Breast epithelium (tissue), 3 donors: ENCODE measurements at regions not wholly inside any gene's neighbourhood (a gene's known extent, or its start where the extent isn't known, plus 50 kb on each side); places are given as distances from the start of the nearest gene placed in this dataset.

ENCODE experiments used
- POLR2A ChIP-seq: fragments of 450-650 bp; IDR thresholded peaks from one replicate; pipeline ENCODE4 v1.6.1; 2016; ENCODE audit warnings: antibody characterized with exemption, mild to moderate bottlenecking, moderate library complexity
- POLR2AphosphoS5 ChIP-seq, 3 donors: sonication (generic); formaldehyde crosslinking; IDR thresholded peaks; one replicate each; pipeline ENCODE4 v1.6.1; 2017; ENCODE audit warnings: antibody characterized with exemption in 3 of 3
- TF ChIP-seq, protein P1 (sequence below), 3 donors: fragments of 450-650 bp; IDR thresholded peaks; one replicate each; pipeline ENCODE4 v1.5.1; 2016 to 2017; ENCODE audit warnings: antibody characterized with exemption in 3 of 3, mild to moderate bottlenecking in 3 of 3, moderate library complexity in 3 of 3

DNA sequence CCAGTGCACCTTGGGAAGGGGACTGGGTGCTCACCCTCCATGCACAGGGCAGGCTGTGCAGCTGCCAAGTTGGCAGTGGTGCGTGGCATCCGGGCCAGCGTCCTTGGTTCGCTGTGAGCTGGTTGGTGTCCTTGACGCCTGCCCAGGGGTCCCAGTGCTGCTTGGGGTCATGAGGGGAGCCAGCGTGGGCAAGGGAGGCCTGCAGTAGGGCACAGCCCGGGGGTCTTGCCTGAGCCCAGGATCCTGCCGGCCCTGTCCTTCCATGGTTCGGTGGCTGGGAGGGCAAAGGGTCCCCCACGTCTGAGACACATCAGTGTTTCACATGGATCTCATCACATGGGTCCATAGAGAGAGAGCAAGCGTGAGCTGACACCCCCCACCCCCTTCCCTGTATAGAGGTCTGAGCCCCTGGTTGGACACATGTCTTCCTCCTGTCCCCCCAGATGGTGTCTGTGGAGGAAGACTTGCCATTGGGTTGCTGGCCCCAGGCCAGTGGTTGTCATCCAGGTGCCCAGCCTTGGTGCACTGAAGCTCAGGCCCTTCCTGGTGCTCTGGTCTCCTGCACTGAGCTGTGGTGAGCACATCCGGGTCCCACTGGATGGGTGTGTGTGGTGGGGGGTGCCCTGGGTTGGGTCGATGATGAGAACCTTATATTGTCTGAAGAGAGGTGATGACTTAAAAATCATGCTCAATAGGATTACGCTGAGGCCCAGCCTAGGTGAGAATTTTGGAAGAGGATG lies 232.3 kb downstream of the SNRPN start:
- TF ChIP-seq POLR2A (no peak), POLR2AphosphoS5 (IDR thresholded peaks at IDR 0.05) (no peak)
- TF ChIP-seq, protein P1, sequence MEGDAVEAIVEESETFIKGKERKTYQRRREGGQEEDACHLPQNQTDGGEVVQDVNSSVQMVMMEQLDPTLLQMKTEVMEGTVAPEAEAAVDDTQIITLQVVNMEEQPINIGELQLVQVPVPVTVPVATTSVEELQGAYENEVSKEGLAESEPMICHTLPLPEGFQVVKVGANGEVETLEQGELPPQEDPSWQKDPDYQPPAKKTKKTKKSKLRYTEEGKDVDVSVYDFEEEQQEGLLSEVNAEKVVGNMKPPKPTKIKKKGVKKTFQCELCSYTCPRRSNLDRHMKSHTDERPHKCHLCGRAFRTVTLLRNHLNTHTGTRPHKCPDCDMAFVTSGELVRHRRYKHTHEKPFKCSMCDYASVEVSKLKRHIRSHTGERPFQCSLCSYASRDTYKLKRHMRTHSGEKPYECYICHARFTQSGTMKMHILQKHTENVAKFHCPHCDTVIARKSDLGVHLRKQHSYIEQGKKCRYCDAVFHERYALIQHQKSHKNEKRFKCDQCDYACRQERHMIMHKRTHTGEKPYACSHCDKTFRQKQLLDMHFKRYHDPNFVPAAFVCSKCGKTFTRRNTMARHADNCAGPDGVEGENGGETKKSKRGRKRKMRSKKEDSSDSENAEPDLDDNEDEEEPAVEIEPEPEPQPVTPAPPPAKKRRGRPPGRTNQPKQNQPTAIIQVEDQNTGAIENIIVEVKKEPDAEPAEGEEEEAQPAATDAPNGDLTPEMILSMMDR (IDR thresholded peaks at IDR 0.05) = no peak
